Vagina (tissue), 2 donors: ENCODE measurements at regions not wholly inside any gene's neighbourhood (a gene's known extent, or its start where the extent isn't known, plus 50 kb on each side); places are given as distances from the start of the nearest gene placed in this dataset.

Source experiments
- CTCF ChIP-seq, 3 experiments: fragments of 450-650 bp in 2 of 3; fragments of 200-600 bp in 1 of 3; sonication (generic) in 1 of 3; IDR thresholded peaks; one replicate each; pipeline ENCODE4 v1.5.1; 2017 to 2019; ENCODE audit warnings: antibody characterized with exemption in 3 of 3, mild to moderate bottlenecking in 2 of 3, moderate library complexity in 2 of 3
- POLR2A ChIP-seq, 2 donors: fragments of 450-650 bp; IDR thresholded peaks; one replicate each; pipeline ENCODE4 v1.6.1; 2017; ENCODE audit warnings: antibody characterized with exemption in 2 of 2, mild to moderate bottlenecking in 2 of 2, moderate library complexity in 2 of 2

- TF ChIP-seq CTCF (IDR thresholded peaks at IDR 0.05) (no peak), POLR2A (IDR thresholded peaks at IDR 0.05) (no peak)
Measured at GRCh38 chr13:68081061-68081460, 850.9 kb upstream of the PCDH9 start.
